ENCODE measurements at regions not wholly inside any gene's neighbourhood (a gene's known extent, or its start where the extent isn't known, plus 50 kb on each side); places are given as distances from the start of the nearest gene placed in this dataset.

GRCh38 chr9:78607853-78608252 is 310.9 kb downstream of the PSAT1 start:
- TF ChIP-seq CTCF (IDR thresholded peaks at IDR 0.05), result no peak
- TF ChIP-seq EP300 (IDR thresholded peaks at IDR 0.05), result no peak
- no peak for TF ChIP-seq POLR2A (IDR thresholded peaks at IDR 0.05)

All from ovary (tissue), 3 donors.